Transverse colon (tissue), 4 donors: ENCODE measurements at regions not wholly inside any gene's neighbourhood (a gene's known extent, or its start where the extent isn't known, plus 50 kb on each side); places are given as distances from the start of the nearest gene placed in this dataset.

Source experiments
- CTCF ChIP-seq, 5 experiments: fragments of 200-600 bp in 3 of 5; fragments of 450-650 bp in 2 of 5; sonication (generic) in 3 of 5; IDR thresholded peaks; 1 replicate in 2 of 5; 2 replicates in 3 of 5; pipeline ENCODE4 v1.5.1; 2016 to 2017; ENCODE audit warnings: antibody characterized with exemption in 5 of 5, inconsistent platforms in 3 of 5, mild to moderate bottlenecking in 2 of 5, moderate library complexity in 1 of 5
- POLR2AphosphoS5 ChIP-seq, 3 donors: sonication (generic); formaldehyde crosslinking; IDR thresholded peaks; one replicate each; pipeline ENCODE4 v1.6.1; 2016; ENCODE audit warnings: antibody characterized with exemption in 3 of 3

- TF ChIP-seq POLR2AphosphoS5 (IDR thresholded peaks at IDR 0.05) (no peak), CTCF (IDR thresholded peaks at IDR 0.05) (no peak)
These were observed 168.3 kb upstream of the MBL2 start for GRCh38 chr10:52940921-52941320.
